ENCODE measurements at regions not wholly inside any gene's neighbourhood (a gene's known extent, or its start where the extent isn't known, plus 50 kb on each side); places are given as distances from the start of the nearest gene placed in this dataset.
"Not testable (repeated sequence)": the region's sequence is repeated elsewhere in the genome, so short reads cannot be mapped to it uniquely, and the experiment has no call there.

DNA sequence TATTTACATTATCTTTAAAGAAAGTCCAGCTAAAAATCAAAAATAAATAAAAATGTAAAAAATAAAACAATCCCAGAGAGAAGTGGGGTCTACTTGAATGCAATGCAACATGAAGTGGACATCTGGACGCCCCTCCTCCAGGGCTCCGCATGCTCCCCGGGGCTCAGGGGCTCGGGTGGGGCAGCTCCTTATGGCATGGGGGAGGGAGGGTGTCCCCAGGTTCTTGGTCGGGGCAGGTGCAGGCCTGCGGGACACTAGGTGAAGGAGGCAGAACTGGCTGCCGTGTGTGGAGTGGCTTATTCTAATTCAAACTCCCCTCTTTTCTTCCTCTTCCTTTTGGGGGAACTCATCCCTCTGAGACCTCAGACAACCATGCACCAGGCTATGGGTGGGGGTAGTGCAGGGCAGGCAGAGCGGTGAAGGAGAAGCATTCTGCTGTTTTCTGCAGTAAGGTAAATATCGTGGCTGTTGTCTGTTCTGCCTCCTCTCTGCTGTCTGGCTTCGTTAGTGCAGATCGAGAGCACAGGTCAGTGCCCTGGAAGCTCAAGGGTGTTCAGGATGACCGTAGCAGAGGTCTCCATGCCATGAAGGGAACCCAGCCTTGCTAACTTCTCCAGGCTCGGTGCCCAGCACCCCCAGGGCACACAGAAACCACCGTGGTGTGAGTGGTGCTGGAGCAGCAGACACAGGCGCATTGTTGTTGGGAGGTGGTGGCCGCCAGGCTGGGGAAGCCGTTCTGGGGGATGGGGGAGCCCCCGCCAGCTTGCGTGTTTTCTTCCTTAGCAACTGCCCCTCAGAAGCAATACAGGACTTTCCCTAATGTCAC is 82.6 kb downstream of the TTLL2 start:
- no peak for DNase-seq (ENCODE audit: low spot score)

- DNase-seq (ENCODE audit: low spot score): no peak
These were observed 83.5 kb downstream of the TTLL2 start for GRCh38 chr6:167408235-167408869.

GRCh38 chr6:167409079-167409478 is 84.2 kb downstream of the TTLL2 start:
- DNase-seq (ENCODE audit: low spot score): no peak

DNA sequence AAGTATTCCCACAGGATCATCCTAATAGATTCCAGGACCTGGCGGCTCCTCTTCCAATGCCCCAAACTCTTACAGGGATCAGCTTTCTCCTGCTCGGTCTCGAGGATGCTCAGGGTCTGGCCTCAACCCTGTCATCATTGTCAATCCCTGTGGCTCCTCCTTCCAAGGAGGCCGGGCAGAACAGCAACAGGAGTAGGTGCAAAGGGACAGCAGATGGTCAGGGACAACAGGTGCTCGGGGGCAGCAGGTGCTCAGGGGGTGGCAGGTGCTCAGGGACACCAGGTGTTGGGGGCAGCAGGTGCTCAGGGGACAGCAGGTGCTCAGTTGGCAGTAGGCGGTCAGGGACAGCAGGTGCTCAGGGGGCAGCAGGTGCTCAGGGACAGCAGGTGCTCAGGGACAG is 84.8 kb downstream of the TTLL2 start:
- no peak for DNase-seq (ENCODE audit: low spot score)

DNA sequence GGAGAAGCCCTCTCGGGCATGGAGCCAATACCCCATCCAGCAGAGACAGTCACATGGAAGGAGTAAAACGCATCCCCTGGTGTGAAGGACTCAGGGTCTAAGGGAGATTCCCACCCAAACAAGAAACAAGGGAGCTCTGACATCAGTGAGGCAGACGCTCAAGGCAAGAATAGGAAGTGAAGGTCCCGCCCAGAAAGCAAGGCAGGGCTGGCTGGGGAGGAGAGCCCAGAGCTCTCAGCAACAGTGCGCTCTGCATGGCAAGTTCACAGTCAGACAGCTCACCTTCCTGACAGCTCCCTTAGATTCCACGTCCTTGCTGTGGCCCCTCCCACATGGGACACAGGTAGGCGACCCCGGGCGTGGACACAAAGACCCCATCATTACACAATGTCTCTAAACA is 85.6 kb downstream of the TTLL2 start:
- DNase-seq (ENCODE audit: low spot score): no peak

DNA sequence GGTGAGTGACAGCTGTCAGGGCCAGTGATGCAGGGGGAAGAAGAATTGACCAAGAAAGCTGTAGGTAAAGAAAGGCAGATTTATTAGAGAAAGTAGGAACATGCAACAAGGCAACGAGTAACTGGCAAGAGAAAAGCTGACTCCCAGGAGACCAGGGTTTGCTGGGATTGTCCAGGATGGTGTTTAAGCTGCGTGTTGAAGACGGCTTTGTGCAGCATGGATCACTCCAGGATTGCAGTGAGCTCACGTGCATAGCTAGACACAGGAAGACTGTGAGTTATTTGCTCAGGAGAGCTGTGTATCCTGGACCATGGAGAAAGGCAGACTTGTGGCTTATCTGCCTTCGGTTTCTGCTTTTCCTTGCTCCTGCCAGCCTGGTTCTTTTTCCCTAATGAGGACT is 87.6 kb downstream of the TTLL2 start:
- no peak for DNase-seq (ENCODE audit: low spot score)

- DNase-seq (ENCODE audit: low spot score): no peak
These were observed 90.6 kb downstream of the TTLL2 start for GRCh38 chr6:167415441-167415961.

DNA sequence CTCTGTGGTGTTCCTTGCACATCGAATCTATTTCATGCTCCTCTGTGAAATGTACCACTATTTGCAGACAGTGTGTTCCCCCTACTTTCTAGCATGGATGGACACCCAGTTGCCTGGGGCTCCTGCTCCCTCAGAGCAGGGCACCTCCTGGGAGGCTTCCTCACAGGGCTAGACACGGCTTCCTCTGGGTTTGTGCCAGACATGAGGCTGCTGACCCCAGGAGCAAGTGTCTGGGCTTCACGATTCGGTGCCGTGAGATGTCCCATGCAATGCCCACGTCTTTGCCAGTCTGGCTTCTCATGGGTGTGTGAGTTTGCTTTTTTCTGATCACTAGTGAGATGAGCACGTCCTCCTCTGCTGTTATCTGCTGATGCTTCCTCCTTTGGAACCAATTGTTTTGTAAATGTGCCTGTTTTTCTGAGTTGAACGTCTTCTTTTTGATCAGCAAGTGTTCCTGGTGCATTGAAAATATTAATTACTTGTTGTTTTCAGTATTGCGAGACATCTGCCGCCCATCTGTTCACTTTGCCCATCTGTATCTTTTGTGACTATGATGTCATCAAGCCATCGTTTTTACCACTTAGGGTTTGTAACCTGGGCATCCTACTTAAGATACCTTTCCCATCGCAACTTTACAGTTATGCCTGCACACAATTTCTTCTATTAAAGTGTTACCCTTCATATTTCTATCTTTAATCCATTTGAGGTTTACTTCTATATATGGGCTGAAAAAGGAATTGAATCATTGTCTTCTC is 92.0 kb downstream of the TTLL2 start:
- DNase-seq (ENCODE audit: low spot score): no peak

DNA sequence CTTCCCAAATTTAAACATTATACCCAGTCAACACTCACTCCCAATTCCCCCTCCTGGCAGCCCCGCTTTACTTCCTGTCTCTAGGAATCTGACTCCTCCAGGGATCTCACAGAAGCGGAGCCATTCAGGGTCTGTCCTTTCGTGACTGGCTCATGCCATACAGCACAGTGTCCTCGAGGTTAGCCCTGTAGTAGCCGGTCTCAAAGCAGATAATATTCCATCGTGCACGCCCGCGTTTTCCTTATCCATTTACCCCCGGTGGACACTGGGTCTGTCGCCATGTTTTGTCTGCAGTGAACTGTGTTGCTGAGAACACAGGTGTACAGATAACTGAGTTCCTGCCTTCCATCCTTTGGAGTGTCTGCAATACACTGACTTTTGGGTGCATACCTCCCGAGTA is 95.3 kb downstream of the TTLL2 start:
- no peak for DNase-seq (ENCODE audit: low spot score)

DNA sequence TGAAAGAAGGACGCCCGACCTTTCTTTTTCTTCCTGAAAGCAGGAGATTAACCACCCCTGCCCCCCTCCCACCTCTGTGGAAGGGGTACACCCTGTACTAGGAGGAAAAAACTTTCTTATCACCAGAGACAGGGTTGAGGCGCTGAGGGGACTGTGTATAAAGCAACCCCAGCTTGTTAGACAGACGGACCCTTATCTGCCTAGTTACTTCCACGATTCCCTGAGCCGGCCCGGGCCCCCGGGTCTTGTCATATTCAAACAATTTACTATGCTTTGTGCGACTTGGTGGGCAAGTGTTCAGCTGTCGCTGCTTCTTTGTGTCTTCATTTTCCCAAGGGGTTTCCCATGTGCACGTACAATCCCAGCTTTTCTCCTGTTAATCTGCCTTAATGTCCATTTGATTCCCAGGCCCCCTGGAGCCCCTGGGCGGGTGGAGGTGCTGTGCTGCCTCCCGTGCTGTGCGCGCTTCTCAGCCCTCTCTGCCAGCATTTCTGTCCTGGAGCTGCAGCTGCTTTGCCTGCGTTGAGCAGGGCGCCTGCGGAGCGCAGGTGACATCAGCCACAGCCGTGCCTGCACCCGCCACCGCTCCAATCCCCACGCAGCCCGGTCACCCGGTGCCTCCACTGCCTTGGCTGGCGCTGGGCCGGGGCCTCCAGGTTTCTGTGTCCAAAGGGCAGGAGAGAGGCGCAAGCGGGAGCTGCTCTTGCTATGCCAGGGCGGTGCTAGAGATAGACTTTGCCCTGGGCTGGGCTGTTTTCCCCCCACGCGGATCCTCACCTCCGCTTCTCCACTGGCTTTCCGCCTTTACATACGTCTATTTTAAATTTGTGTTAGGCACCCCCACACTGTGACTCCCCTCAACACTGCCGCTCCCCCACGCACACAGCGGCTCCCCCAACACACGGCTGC is 96.2 kb downstream of the TTLL2 start:
- no peak for DNase-seq (ENCODE audit: low spot score)

DNA sequence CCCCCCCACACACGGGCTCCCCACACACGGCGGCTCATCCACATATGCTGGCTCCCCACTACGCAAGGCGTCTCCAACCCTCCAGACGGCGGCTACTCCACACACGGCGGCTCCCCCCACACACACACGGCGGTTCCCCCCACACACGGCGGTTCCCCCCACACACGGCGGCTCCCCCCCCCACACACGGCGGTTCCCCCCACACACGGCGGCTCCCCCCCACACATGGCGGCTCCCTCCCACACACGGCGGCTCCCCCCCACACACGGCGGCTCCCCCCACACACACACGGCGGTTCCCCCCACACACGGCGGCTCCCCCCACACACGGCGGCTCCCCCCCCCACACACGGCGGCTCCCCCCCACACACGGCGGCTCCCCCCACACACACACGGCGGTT is 97.1 kb downstream of the TTLL2 start:
- DNase-seq (ENCODE audit: low spot score): not testable (repeated sequence)

- DNase-seq (ENCODE audit: low spot score): no peak
These were observed 98.0 kb downstream of the TTLL2 start for GRCh38 chr6:167422934-167423333.

DNA sequence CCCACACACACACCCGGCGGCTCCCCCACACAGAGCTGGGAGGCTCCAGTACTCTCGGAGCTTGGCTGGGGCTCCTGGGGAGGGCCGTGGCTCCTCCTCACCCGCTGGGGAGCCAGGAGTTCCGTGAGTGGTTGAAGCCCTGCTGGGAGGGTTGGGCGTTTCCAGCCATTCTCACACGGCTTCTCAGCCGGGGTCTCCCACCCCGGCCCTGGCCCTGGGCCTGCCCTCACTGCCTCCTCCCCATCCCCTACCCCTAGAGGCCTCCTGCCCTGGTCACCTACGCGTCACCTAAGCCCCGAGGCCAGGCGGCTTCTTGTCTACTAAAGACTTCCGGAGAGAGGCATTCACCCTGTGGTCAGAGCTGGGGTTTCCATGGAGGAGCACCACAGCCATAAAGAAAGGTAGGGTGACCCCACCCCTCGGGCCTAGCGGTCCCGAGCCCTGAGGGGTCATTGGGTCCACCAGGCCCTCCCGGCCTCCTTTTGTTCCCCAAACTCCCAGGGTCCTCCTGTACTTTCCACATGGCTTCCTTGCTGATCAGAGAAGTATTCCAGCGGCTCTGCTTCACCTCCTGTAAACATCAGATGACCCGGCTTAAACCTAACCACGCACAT is 99.3 kb downstream of the TTLL2 start:
- DNase-seq (ENCODE audit: low spot score): no peak

DNA sequence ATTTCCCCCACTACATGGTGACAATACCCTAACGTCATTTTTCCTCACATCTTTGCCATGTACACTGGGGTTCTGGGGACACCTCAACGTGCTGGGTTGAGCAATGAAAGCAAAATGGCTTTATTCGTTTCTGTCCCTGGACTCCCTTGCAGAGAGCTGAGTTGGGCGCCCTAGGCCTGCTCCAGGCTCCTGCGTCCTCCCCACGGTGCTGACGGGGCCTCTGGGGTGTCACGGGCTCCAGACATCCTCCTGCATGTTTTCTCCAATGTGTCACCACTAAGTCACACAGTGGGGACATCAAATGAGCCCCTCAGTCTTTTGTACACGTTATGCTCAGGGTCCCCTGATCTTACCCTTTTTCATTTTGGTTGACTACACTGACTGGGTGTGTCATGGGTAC is 99.8 kb downstream of the TTLL2 start:
- no peak for DNase-seq (ENCODE audit: low spot score)

- DNase-seq (ENCODE audit: low spot score): no peak
These were observed 101.2 kb downstream of the TTLL2 start for GRCh38 chr6:167426084-167426483.

- DNase-seq (ENCODE audit: low spot score): no peak
These were observed 101.8 kb downstream of the TTLL2 start for GRCh38 chr6:167426651-167427050.

- DNase-seq (ENCODE audit: low spot score): no peak
These were observed 103.9 kb downstream of the TTLL2 start for GRCh38 chr6:167428664-167429333.

GRCh38 chr6:167429353-167429752 is 104.5 kb downstream of the TTLL2 start:
- no peak for DNase-seq (ENCODE audit: low spot score)

DNA sequence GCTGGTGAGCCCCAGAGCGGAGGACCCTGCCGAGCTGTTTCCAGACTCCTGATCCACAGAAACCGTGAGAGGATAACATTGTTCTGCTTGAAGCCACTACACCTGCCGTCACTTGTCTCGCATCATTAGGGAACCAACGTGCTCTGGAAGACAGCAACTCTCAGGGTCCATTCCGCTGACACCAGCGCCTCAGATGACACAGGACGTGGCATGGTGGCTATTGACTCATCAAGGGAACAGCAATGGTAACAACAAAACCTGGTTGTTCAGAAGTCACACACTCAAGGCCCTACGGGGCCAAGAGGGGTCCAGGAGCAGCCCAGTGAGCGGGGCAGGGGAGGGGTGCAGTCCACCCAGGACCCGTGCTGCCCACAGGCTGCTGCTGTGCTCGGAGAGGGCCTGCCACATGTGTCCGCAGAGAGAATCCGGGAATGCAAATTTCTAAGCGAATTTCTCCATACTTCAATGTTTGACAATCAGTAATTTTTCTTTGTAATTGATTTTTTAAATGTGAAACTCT is 110.4 kb downstream of the TTLL2 start:
- DNase-seq (ENCODE audit: low spot score): no peak

All from mesenteric fat pad (tissue), 1 donor.